ENCODE measurements at regions not wholly inside any gene's neighbourhood (a gene's known extent, or its start where the extent isn't known, plus 50 kb on each side); places are given as distances from the start of the nearest gene placed in this dataset.

- TF ChIP-seq CTCF (IDR thresholded peaks at IDR 0.05), result no peak
- TF ChIP-seq POLR2A (IDR thresholded peaks at IDR 0.05), result no peak
- no peak for TF ChIP-seq POLR2AphosphoS5 (IDR thresholded peaks at IDR 0.05)
Observed at GRCh38 chr15:36517758-36518157, 61.7 kb upstream of the CDIN1 start.

Measured in prostate gland (tissue), 2 donors.